Brain pericyte (primary cell): ENCODE measurements at regions not wholly inside any gene's neighbourhood (a gene's known extent, or its start where the extent isn't known, plus 50 kb on each side); places are given as distances from the start of the nearest gene placed in this dataset.
A peak's percentile ranks its signal among the peaks of the same experiment; 100 is the strongest.
"Not testable (repeated sequence)": the region's sequence is repeated elsewhere in the genome, so short reads cannot be mapped to it uniquely, and the experiment has no call there.

Experiments
- DNase-seq: peaks from one replicate; pipeline ENCODE4 v3.0.0-alpha.2; 2012; ENCODE audit warnings: low read depth, low spot score

DNA sequence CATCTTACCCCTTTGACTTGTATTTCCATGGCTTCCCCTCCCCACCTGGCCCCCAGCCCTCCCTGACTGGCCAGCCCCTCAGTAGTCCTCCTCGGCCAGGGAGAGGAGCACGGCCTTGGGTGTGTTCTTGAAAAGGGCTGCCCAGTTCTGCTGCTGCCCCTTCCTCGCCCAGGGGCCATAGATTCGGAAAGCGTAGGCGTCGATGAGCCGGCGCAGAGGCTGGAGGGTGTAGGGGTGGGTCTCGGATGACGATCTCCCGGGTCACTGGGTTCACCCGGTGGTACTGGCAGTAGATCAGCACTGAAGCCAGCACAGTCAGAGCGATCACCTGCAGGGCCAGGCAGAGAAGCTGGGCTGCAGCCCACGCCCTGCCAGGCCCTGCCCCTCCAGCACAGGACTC lies 71.7 kb downstream of the ZNF479 start:
- not testable (repeated sequence) for DNase-seq

DNA sequence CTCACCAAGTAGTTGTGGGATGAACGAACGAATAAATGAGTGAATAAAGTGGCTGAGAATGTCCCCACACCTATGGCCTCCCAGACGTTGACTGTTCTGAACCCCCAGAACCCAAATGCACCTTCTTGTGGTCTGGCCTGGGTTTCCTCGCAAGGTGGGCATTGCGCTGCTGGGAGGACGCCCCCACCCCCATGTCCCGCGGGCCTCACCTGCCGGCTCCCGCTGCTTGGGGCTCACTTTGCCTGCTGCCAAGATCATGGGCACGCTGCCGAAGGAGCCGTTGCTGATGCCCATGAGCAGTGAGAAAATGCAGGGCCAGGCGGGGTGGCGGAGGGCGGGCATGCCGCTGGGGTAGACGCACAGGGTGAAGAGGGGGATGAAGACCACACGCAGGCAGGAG lies 115.9 kb downstream of the ZNF479 start:
- DNase-seq = not testable (repeated sequence)

DNA sequence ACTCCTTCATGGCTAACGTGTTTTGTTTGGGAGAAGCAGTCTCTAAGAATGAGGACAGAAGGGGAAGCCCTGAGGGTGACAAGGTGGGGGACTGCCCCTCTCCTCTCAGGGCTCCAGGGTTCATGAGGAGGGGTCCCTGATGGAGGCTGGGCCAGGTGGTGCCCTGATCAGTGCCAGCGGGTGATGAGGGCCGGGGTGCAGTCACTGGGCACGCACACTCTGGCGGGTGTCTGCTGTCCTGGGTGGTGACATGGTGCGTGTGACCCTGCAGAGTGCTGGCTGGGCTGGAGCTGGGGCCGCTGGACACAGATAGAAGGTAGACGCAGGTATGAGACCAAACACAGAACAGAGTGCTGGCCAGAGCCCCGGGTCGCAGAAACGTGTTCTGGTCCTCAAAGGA lies 118.5 kb downstream of the ZNF479 start:
- DNase-seq = not testable (repeated sequence)

DNA sequence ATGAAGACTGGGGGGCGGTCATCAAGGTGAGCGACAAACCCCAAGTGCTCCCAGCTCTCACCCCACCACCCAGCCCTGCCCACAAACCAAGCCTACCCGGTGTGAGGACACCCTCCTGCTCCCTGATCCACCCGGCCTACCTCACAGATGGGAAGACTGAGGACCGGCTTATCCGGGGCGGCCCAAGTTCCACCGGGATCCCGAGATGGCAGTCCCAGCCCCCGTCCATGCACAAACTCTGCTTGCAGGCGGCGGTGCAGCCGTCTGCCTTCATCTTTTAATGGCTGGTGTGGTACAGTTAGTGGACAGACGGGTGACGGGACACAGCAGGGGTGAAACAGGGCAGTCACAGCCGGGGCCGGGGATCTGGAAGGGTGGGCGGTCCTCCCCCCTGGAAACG lies 119.3 kb downstream of the ZNF479 start:
- not testable (repeated sequence) for DNase-seq

DNA sequence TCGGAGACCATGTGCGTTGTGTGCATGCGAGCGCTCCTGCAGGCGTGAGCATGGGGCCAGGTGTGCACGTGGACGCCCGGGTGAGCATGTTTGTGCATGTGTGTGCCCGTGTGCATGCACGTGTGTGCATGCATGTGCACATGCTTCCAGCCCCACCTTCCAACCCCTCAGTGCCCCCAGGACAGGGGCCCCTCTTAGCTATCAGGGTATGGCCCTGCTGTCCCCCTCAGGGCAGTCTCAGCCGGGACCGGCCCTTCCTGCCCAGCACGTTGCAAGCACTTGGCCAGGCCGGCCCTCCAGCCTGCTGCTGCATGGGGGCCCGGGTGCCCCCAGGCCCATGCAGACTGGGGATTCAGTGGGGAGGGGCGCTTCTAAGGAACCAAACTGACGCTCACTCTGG lies 123.0 kb downstream of the ZNF479 start:
- DNase-seq = not testable (repeated sequence)

- DNase-seq = not testable (repeated sequence)
Measured at GRCh38 chr7:57005974-57006373, 126.3 kb downstream of the ZNF479 start.

- not testable (repeated sequence) for DNase-seq
Measured at GRCh38 chr7:57003821-57004220, 128.4 kb downstream of the ZNF479 start.

GRCh38 chr7:57001926-57002325 lies 130.3 kb downstream of the ZNF479 start:
- not testable (repeated sequence) for DNase-seq

- DNase-seq = not testable (repeated sequence)
Measured at GRCh38 chr7:56993779-56994178, 138.5 kb downstream of the ZNF479 start.

DNA sequence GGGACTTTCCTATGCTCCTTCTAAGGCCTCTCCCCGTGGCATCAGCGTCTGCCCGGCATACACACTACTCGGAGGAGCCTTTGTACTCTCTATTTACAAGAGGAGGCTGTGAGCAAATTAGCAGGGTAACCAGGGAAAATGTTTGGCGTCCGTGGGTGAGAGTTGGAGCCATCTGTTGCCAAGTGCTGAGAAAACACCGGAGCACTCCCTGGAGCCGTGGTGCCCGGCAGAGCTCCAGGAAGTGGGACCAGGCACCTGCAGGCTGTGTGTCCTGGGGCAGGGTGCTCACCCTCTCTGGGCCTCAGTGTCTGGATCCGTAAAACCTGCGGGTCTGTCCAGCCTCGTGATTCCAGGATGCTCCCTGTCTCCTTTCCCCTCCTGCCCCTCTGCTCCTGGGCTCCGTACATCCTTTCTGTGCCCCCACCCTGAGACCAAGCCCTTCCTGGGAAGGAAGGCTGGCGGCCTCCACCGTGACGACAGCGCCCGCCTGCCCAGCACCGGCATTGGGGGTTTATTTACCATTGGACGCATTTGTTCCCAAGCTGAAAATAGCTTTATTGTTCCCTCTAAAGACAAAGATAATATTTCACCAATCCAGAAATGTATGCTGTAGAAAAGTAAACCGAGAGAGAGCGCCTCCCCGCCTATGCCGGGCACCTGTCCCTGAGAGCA lies 174.4 kb downstream of the ZNF479 start:
- DNase-seq = not testable (repeated sequence)

- DNase-seq = not testable (repeated sequence)
Measured at GRCh38 chr7:56957086-56957485, 175.2 kb downstream of the ZNF479 start.

DNA sequence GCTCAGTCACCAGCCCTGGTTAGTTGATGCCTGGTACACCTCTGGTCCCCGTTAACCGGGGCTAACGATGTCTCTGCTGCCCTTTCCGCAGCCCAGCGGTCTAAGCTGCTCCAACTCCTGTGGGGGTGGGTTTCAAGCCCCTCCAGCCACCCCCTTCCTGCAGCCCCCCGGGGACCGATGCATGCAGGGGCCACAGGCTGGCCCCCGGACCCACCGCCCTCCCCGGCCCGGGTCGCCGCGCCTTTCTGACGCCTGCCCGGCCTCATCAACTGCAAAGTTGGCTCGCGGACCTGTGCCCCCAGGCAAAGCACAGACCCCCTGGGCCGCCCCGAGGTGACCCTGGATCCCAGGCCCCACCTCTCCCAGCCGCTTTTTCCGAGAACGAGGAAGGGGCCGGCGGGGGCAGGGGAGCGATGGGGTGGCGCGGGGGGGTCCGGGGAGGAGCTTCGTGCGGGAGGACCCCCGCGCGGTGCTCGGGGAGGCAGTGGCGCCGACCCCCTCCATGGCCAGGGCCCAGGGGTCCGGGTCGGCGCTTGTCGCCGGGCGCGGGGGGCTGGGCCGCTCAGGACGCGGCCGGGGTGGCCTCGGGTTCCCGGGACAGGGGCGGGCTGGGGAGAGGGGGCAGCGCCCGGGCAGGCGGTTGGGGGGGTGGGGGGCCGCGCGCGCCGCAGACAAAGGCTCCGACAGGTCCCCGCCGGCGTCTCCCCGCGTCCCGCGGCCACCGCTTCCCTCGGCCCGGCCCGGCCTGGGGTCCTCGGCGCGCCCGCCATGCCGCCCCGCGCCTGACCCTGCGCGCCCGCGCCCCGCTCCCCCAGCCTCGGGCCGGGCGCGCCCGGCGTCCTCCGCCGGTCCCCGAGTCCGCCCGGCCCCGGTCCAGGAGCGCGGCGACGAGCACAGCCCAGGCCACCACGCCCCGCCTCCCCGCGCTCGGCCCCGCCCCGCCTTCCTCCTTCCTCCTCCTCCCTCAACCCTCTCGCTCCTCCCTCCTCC lies 183.6 kb downstream of the ZNF479 start:
- DNase-seq = not testable (repeated sequence)

DNA sequence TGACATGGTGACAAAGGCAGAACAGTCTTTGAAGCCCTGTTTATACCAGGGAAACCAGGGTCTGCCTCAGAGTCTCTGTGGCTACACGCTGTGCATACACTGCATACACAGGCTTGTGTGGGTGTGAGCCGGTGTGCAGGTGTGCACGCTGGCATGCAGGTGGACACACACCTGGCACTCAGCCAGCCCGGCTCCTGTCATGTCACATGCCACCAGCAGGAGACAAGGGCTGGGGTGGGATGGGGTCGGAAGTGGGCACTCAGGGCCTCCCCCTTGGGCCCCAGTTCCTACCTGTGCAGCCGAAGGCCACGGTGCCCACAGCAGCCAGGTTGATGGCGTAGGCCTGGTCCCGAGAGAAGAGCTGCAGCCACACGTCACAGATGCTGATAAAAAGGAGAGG lies 192.2 kb downstream of the ZNF479 start:
- not testable (repeated sequence) for DNase-seq

- not testable (repeated sequence) for DNase-seq
Measured at GRCh38 chr7:56923892-56924291, 208.3 kb downstream of the ZNF479 start.

- DNase-seq = not testable (repeated sequence)
Measured at GRCh38 chr7:56910973-56911372, 221.3 kb downstream of the ZNF479 start.

- not testable (repeated sequence) for DNase-seq
Measured at GRCh38 chr7:56889454-56889853, 242.8 kb downstream of the ZNF479 start.

GRCh38 chr7:56885132-56885531 lies 247.1 kb downstream of the ZNF479 start:
- not testable (repeated sequence) for DNase-seq

GRCh38 chr7:56882318-56882717 lies 249.9 kb downstream of the ZNF479 start:
- peak; percentile 1 for DNase-seq
